ENCODE measurements at regions not wholly inside any gene's neighbourhood (a gene's known extent, or its start where the extent isn't known, plus 50 kb on each side); places are given as distances from the start of the nearest gene placed in this dataset.
"Not testable (repeated sequence)": the region's sequence is repeated elsewhere in the genome, so short reads cannot be mapped to it uniquely, and the experiment has no call there.

- no peak overlapping the region for H3K27ac ChIP-seq
- no peak for TF ChIP-seq ZFX (IDR thresholded peaks at IDR 0.05)
- TF ChIP-seq CTCF (conservative IDR thresholded peaks at IDR 0.05), result no peak
Measured at GRCh38 chr1:229924639-229925038, 142.4 kb upstream of the GALNT2 start.

GRCh38 chr1:229928767-229929166 is 138.3 kb upstream of the GALNT2 start:
- no peak overlapping the region for H3K27ac ChIP-seq
- TF ChIP-seq CTCF (conservative IDR thresholded peaks at IDR 0.05), result no peak
- no peak for TF ChIP-seq ZFX (IDR thresholded peaks at IDR 0.05)

GRCh38 chr1:229931751-229932150 is 135.3 kb upstream of the GALNT2 start:
- H3K27ac ChIP-seq, result not testable (repeated sequence)

- H3K27ac ChIP-seq, result not testable (repeated sequence)
Measured at GRCh38 chr1:229935157-229935556, 131.9 kb upstream of the GALNT2 start.

- TF ChIP-seq CTCF (conservative IDR thresholded peaks at IDR 0.05) (no peak), ZFX (IDR thresholded peaks at IDR 0.05) (no peak)
- H3K27ac ChIP-seq, result no peak overlapping the region
Measured at GRCh38 chr1:229938551-229938950, 128.5 kb upstream of the GALNT2 start.

- H3K27ac ChIP-seq, result no peak overlapping the region
Measured at GRCh38 chr1:229940684-229941083, 126.4 kb upstream of the GALNT2 start.

GRCh38 chr1:229941160-229941559 is 125.9 kb upstream of the GALNT2 start:
- TF ChIP-seq ZFX (IDR thresholded peaks at IDR 0.05) (no peak), CTCF (conservative IDR thresholded peaks at IDR 0.05) (no peak)
- no peak overlapping the region for H3K27ac ChIP-seq

More at GRCh38 chr1:229940684-229941083, 126.4 kb upstream of the GALNT2 start:
- no peak for TF ChIP-seq ZFX (IDR thresholded peaks at IDR 0.05)
- TF ChIP-seq CTCF (conservative IDR thresholded peaks at IDR 0.05), result no peak

GRCh38 chr1:229941831-229942230 is 125.2 kb upstream of the GALNT2 start:
- TF ChIP-seq CTCF (conservative IDR thresholded peaks at IDR 0.05), result no peak
- no peak for TF ChIP-seq ZFX (IDR thresholded peaks at IDR 0.05)
- H3K27ac ChIP-seq, result no peak overlapping the region

- no peak overlapping the region for H3K27ac ChIP-seq
- TF ChIP-seq CTCF (conservative IDR thresholded peaks at IDR 0.05) (no peak), ZFX (IDR thresholded peaks at IDR 0.05) (no peak)
Measured at GRCh38 chr1:229942501-229942900, 124.5 kb upstream of the GALNT2 start.
